GM23338 (cell line): ENCODE measurements at regions not wholly inside any gene's neighbourhood (a gene's known extent, or its start where the extent isn't known, plus 50 kb on each side); places are given as distances from the start of the nearest gene placed in this dataset.
A peak's percentile ranks its signal among the peaks of the same experiment; 100 is the strongest.

Experiments
- ATAC-seq: fragments of 200-7000 bp; cut with Tn5 transposase; 3 replicates; pipeline ENCODE4 v1.9.1; 2020
- DNase-seq: peaks from one replicate; pipeline ENCODE4 v3.0.0-alpha.2; 2015; ENCODE audit warnings: low spot score
- H2AFZ ChIP-seq: fragments of 200-600 bp; sonication (generic); 2 replicates; pipeline ENCODE4 v1.8.0; 2016; ENCODE audit warnings: antibody characterized with exemption, mild to moderate bottlenecking, moderate library complexity
- H3F3A ChIP-seq: fragments of 200-600 bp; sonication (generic); replicated peaks from 2 replicates; pipeline ENCODE4 v1.8.0; 2017; ENCODE audit warnings: antibody characterized with exemption, mixed run types, low read depth
- H3K27ac ChIP-seq: fragments of 200-600 bp; sonication (generic); 2 replicates; pipeline ENCODE4 v1.6.1; 2016; ENCODE audit warnings: low read depth
- H3K27me3 ChIP-seq: fragments of 200-600 bp; sonication (generic); 2 replicates; pipeline ENCODE4 v1.8.0; 2016; ENCODE audit warnings: mild to moderate bottlenecking, mixed run types, moderate library complexity; ENCODE audit not compliant: insufficient read depth
- H3K36me3 ChIP-seq: fragments of 200-600 bp; sonication (generic); 2 replicates; pipeline ENCODE4 v1.8.0; 2016; ENCODE audit warnings: mild to moderate bottlenecking; ENCODE audit not compliant: insufficient read depth
- H3K4me1 ChIP-seq: fragments of 200-600 bp; sonication (generic); 2 replicates; pipeline ENCODE4 v1.8.0; 2016; ENCODE audit warnings: mild to moderate bottlenecking, moderate library complexity; ENCODE audit not compliant: insufficient read depth
- H3K4me2 ChIP-seq: fragments of 200-600 bp; sonication (generic); 2 replicates; pipeline ENCODE4 v1.7.1; 2017; ENCODE audit warnings: mixed run types
- H3K4me3 ChIP-seq: fragments of 200-600 bp; sonication (generic); 2 replicates; pipeline ENCODE4 v1.6.1; 2016; ENCODE audit warnings: mixed run types
- H3K79me2 ChIP-seq: fragments of 200-600 bp; sonication (generic); replicated peaks from 2 replicates; pipeline ENCODE4 v1.8.0; 2017; ENCODE audit warnings: mild to moderate bottlenecking; ENCODE audit not compliant: insufficient read depth
- H3K9me2 ChIP-seq: fragments of 200-600 bp; sonication (generic); 2 replicates; pipeline ENCODE4 v1.8.0; 2017; ENCODE audit not compliant: insufficient read depth
- H4K20me1 ChIP-seq: fragments of 200-600 bp; sonication (generic); replicated peaks from 2 replicates; pipeline ENCODE4 v1.8.0; 2017; ENCODE audit warnings: mild to moderate bottlenecking; ENCODE audit not compliant: insufficient read depth
- H3K27ac Mint-ChIP-seq: 2 replicates; pipeline ENCODE4 v1.8.0; 2020; ENCODE audit warnings: inconsistent platforms, mild to moderate bottlenecking, moderate library complexity, mixed read lengths
- H3K27me3 Mint-ChIP-seq: 3 replicates; pipeline ENCODE4 v1.8.0; 2022; ENCODE audit warnings: low read depth, mild to moderate bottlenecking, moderate library complexity, mixed read lengths, inconsistent platforms; ENCODE audit not compliant: insufficient read depth, poor library complexity
- H3K36me3 Mint-ChIP-seq: 3 replicates; pipeline ENCODE4 v1.8.0; 2021; ENCODE audit warnings: low read depth, mild to moderate bottlenecking, inconsistent platforms, moderate library complexity, mixed read lengths
- H3K4me1 Mint-ChIP-seq: 3 replicates; pipeline ENCODE4 v1.8.0; 2020; ENCODE audit warnings: mild to moderate bottlenecking, inconsistent platforms, mixed read lengths
- H3K4me3 Mint-ChIP-seq: 3 replicates; pipeline ENCODE4 v1.8.0; 2021; ENCODE audit warnings: moderate library complexity, mild to moderate bottlenecking, inconsistent platforms, mixed read lengths
- H3K9me3 Mint-ChIP-seq: 3 replicates; pipeline ENCODE4 v1.8.0; 2020; ENCODE audit warnings: moderate library complexity, mild to moderate bottlenecking, inconsistent platforms, mixed read lengths
- CREB1 ChIP-seq: fragments of 250-450 bp; sonication (Bioruptor Pico); IDR thresholded peaks from 2 replicates; pipeline ENCODE4 v1.5.0; 2020; ENCODE audit warnings: low read depth, mild to moderate bottlenecking, moderate library complexity
- CTCF ChIP-seq, 2 experiments: fragments of 200-600 bp in 1 of 2; sonication (generic) in 1 of 2; conservative IDR thresholded peaks; 2 replicates each; pipeline versions ENCODE4 v1.5.1 to v1.6.1; 2016 to 2017; ENCODE audit warnings: antibody characterized with exemption in 2 of 2, low read depth in 2 of 2, mild to moderate bottlenecking in 2 of 2, moderate library complexity in 1 of 2
- EZH2 ChIP-seq: fragments of 200-600 bp; sonication (generic); IDR thresholded peaks from one replicate; pipeline ENCODE4 v1.8.0; 2017; ENCODE audit warnings: antibody characterized with exemption, mild to moderate bottlenecking, low read depth; ENCODE audit not compliant: unreplicated experiment
- TF ChIP-seq, protein P1 (sequence below): IDR thresholded peaks from one replicate; pipeline ENCODE4 v1.6.1; 2018; ENCODE audit warnings: antibody characterized with exemption; ENCODE audit not compliant: unreplicated experiment

GRCh38 chr1:115506924-115507589 is 134.7 kb upstream of the VANGL1 start:
- H3K4me1 ChIP-seq = 0 out of 2 replicates have a peak, but pooled peaks cover 3% of the 10 kb centered on the region
- no peaks in the 10 kb centered on the region for H3K36me3 ChIP-seq
- Mint-ChIP-seq H3K9me3 (peaks cover 5% of the 10 kb centered on the region; the same call in 2 of the 3 replicates), H3K27ac (peak overlapping the region; percentile 5; the same call in 1 of the 2 replicates), H3K36me3 (no peaks in the 10 kb centered on the region), H3K4me1 (peaks cover 11% of the 10 kb centered on the region; the same call in 2 of the 3 replicates), H3K27me3 (peaks cover 2% of the 10 kb centered on the region), H3K4me3 (no peak overlapping the region)
- no peaks in the 10 kb centered on the region for H3K9me2 ChIP-seq
- peak; percentile 69 for DNase-seq
- H2AFZ ChIP-seq = peak overlapping the region; percentile 92
- H4K20me1 ChIP-seq = no peaks in the 10 kb centered on the region
- H3K27me3 ChIP-seq = no peaks in the 10 kb centered on the region
- H3K4me3 ChIP-seq = no peak overlapping the region
- no peak overlapping the region for H3K4me2 ChIP-seq
- H3K79me2 ChIP-seq = no peaks in the 10 kb centered on the region
- ATAC-seq = peak; percentile 95
- TF ChIP-seq CTCF (conservative IDR thresholded peaks at IDR 0.05; ENCODE audit: low read depth in 2 of 2) (peak; percentile 54 to 74), CREB1 (no peak), EZH2 (no peak)
- H3K27ac ChIP-seq = no peak overlapping the region
- no peaks in the 10 kb centered on the region for H3F3A ChIP-seq

- no peak for ATAC-seq
- no peaks in the 10 kb centered on the region for H3K79me2 ChIP-seq
- H3K4me2 ChIP-seq = no peak overlapping the region
- Mint-ChIP-seq H3K9me3 (peaks cover 5% of the 10 kb centered on the region; the same call in 2 of the 3 replicates), H3K36me3 (no peaks in the 10 kb centered on the region), H3K27ac (no peak overlapping the region), H3K4me3 (no peak overlapping the region), H3K27me3 (peaks cover 2% of the 10 kb centered on the region), H3K4me1 (peaks cover 11% of the 10 kb centered on the region; the same call in 2 of the 3 replicates)
- H3K27ac ChIP-seq = no peak overlapping the region
- no peaks in the 10 kb centered on the region for H4K20me1 ChIP-seq
- 0 out of 2 replicates have a peak, but pooled peaks cover 3% of the 10 kb centered on the region for H3K4me1 ChIP-seq
- H3K4me3 ChIP-seq = no peak overlapping the region
- no peak for DNase-seq
- no peak for TF ChIP-seq CREB1
- TF ChIP-seq, protein P1, sequence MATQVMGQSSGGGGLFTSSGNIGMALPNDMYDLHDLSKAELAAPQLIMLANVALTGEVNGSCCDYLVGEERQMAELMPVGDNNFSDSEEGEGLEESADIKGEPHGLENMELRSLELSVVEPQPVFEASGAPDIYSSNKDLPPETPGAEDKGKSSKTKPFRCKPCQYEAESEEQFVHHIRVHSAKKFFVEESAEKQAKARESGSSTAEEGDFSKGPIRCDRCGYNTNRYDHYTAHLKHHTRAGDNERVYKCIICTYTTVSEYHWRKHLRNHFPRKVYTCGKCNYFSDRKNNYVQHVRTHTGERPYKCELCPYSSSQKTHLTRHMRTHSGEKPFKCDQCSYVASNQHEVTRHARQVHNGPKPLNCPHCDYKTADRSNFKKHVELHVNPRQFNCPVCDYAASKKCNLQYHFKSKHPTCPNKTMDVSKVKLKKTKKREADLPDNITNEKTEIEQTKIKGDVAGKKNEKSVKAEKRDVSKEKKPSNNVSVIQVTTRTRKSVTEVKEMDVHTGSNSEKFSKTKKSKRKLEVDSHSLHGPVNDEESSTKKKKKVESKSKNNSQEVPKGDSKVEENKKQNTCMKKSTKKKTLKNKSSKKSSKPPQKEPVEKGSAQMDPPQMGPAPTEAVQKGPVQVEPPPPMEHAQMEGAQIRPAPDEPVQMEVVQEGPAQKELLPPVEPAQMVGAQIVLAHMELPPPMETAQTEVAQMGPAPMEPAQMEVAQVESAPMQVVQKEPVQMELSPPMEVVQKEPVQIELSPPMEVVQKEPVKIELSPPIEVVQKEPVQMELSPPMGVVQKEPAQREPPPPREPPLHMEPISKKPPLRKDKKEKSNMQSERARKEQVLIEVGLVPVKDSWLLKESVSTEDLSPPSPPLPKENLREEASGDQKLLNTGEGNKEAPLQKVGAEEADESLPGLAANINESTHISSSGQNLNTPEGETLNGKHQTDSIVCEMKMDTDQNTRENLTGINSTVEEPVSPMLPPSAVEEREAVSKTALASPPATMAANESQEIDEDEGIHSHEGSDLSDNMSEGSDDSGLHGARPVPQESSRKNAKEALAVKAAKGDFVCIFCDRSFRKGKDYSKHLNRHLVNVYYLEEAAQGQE = no peak
- H3K9me2 ChIP-seq = no peaks in the 10 kb centered on the region
- H3F3A ChIP-seq = no peaks in the 10 kb centered on the region
- no peaks in the 10 kb centered on the region for H3K27me3 ChIP-seq
- H2AFZ ChIP-seq = peak overlapping the region; percentile 92
- H3K36me3 ChIP-seq = no peaks in the 10 kb centered on the region
Measured at GRCh38 chr1:115506518-115506917, 135.3 kb upstream of the VANGL1 start.
